Epithelial cell of proximal tubule (primary cell): ENCODE measurements at regions not wholly inside any gene's neighbourhood (a gene's known extent, or its start where the extent isn't known, plus 50 kb on each side); places are given as distances from the start of the nearest gene placed in this dataset.

Experiments used
- DNase-seq: peaks from one replicate; pipeline ENCODE4 v3.0.0-alpha.2; 2011; ENCODE audit warnings: low read depth
- H3K4me3 ChIP-seq: 2 replicates; pipeline ENCODE4 v1.5.1; 2011; ENCODE audit warnings: low read depth, mild to moderate bottlenecking, low read length
- CTCF ChIP-seq: conservative IDR thresholded peaks from 2 replicates; pipeline ENCODE4 v1.5.1; 2012; ENCODE audit warnings: low read depth, mild to moderate bottlenecking, low read length

GRCh38 chr4:20423420-20423819 is 171.7 kb downstream of the SLIT2 start:
- H3K4me3 ChIP-seq, result no peak overlapping the region
- peak; percentile 39 for TF ChIP-seq CTCF
- no peak for DNase-seq

GRCh38 chr4:20426028-20426427 is 174.3 kb downstream of the SLIT2 start:
- DNase-seq, result no peak
- H3K4me3 ChIP-seq, result no peak overlapping the region
- TF ChIP-seq CTCF, result no peak

DNA sequence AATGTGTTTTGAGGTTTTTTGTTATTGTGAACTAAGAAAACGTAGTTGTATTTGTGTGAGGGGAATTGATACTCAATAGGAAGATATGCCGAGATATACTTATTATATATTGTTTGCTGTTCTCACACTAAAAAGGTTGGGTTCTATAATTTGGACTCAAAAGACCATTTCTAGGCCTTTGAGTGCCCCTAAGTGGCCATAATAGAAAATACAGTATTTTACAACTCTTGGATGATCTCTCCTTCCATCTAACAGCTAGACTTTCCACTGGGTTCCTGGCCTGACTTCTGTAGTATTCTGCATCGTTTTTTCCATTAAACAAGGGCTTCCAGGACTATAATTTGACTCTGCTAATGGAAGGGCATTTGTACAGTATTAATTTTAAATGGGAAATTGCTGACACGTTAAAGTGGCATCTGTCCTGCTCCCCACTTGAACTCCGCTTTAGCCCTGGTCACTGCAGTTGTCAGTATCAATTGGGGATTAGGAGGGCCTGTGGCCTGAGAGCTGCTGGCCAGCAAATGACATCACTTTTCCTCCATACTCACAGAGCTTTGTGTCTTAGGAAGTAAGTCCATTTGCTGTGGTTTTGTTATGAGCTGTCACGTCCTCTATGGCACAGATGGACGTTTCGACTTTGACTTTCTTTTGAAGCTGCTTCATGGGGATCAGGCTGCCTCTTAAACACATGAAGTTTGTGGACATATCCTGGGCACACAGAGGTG is 176.9 kb downstream of the SLIT2 start:
- peak; percentile 44 for TF ChIP-seq CTCF
- DNase-seq, result no peak
- H3K4me3 ChIP-seq, result no peak overlapping the region

GRCh38 chr4:20430259-20430941 is 178.7 kb downstream of the SLIT2 start:
- no peak overlapping the region for H3K4me3 ChIP-seq
- TF ChIP-seq CTCF, result no peak
- no peak for DNase-seq

DNA sequence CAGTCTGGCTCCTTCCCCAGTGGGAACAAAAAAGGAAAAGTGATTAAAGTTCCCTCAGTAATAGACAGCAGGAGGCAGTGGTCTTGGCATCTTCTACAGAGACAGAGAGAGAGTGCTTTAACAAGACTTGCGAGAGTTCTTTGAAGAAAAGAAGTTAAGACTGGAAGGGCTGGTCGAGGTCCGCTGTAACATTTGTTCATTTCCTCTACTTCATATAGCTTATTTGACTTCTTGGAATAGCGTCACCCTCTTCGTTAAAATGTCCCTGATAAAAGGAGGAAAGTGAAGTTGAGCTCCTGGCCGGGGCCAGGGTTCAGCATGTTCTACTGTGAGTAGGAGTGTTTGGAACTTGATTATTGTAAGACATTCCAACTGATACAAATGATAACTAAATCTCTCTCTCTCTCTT is 179.8 kb downstream of the SLIT2 start:
- DNase-seq, result no peak
- TF ChIP-seq CTCF, result peak; percentile 17
- H3K4me3 ChIP-seq, result no peak overlapping the region

DNA sequence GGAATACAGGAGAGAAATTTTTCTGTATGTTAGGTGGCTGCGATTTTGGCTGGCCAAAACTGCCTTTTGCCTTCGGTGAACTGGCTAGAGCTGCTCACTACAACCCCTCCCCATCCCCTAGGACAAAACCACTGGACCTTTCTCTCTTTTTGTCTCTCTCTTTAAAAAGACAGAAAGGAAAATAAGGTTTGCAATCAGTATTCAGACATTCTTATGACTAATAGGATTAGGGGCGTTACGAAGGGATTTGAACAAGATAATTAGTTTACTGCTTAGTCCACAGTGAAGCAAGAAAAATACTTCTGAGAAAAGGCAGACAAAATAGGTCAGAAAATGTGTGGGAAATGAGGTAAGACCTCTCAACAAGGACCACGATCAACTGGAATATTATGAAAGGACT is 180.4 kb downstream of the SLIT2 start:
- DNase-seq, result no peak
- H3K4me3 ChIP-seq, result no peak overlapping the region
- no peak for TF ChIP-seq CTCF
